Medulla oblongata (tissue), 1 donor: ENCODE measurements at regions not wholly inside any gene's neighbourhood (a gene's known extent, or its start where the extent isn't known, plus 50 kb on each side); places are given as distances from the start of the nearest gene placed in this dataset.
"Not testable (repeated sequence)": the region's sequence is repeated elsewhere in the genome, so short reads cannot be mapped to it uniquely, and the experiment has no call there.

Experiments
- DNase-seq: peaks from one replicate; pipeline ENCODE4 v3.0.0-alpha.2; 2015; ENCODE audit errors: extremely low spot score

- no peak for DNase-seq
Measured at GRCh38 chr4:125749354-125749753, 434.6 kb downstream of the FAT4 start.

GRCh38 chr4:125750399-125750798 is 435.6 kb downstream of the FAT4 start:
- DNase-seq, result no peak

DNA sequence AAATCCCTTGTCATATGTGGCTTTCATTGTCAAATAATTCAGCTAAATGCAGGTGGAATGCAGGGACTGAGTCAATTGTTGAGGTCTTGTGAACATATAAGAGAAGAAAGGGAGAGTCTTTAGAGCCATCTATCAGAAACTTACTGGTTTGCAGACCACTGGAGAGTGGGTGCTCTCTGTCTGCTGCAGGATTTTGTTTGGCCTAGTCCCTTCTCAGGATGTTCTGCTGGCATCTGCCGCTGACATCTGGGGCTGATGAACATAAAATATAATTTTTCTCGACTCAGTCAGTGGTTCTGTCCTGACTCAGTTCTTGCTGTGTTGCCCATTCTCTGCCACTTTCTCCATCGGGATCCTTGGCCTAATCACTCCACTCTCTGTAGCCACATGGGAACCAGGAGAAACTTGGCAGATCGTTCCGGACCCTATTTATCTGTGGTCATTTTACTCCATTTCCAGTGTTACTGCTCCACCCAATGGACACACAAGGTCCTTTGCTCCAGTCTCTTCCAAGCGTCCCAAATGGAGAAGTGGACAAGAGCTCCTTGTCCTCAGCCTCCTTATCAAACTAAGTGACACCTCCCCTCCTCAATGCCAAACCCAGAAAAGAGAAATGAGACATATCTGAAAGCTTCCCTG is 436.2 kb downstream of the FAT4 start:
- DNase-seq, result peak; percentile 73

GRCh38 chr4:125758438-125758837 is 443.7 kb downstream of the FAT4 start:
- no peak for DNase-seq

DNA sequence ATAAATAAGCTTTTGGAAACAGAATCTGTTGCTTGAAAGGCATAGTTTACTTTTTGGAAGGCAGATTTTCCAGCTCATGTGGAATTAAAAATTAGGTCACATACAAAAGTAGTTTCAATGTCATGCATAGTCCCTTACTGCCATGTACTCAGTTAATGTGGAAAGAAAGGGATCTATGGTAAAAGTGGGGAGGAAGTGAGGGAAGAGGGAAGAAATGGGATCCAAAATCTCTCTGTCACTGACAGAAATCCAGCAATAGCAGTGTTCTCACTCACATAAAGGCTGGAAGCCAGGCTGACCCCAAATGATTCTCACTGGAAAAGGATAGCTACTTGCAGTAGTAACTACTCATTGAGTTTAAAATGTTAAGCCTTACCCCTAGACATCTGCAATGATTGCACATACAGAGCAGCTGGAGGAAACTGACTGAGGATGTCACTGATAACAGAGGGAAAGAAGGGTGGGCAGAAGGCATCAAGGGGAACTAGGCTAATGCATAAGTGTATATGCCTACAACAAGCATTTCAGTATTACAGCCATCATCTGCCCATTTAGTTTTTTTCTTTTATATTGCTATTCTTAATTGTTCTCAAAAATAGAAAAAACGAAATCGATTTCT is 445.6 kb downstream of the FAT4 start:
- no peak for DNase-seq

GRCh38 chr4:125760956-125761355 is 446.2 kb downstream of the FAT4 start:
- DNase-seq, result no peak

- no peak for DNase-seq
Measured at GRCh38 chr4:125762537-125762936, 447.8 kb downstream of the FAT4 start.

DNA sequence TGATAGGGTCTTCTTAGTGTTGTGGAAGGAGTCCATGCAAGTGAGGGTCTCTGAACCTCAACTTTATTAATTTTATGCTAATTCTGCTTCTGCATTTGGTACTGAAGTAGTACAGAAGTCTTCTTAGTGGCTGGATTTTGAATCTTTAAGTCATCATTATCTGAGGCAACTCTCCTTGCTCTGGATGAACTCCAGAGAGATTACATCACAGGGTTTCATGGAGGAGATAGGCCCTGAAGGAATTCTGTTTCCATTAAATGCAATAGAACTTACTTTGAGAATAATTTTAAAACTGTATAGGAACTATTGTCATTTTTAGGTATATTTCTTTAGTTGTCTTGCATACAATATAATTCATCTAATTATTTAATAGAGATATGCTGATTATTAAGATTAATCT is 451.2 kb downstream of the FAT4 start:
- no peak for DNase-seq

- DNase-seq, result no peak
Measured at GRCh38 chr4:125770814-125771398, 456.2 kb downstream of the FAT4 start.

- DNase-seq, result no peak
Measured at GRCh38 chr4:125772680-125773079, 457.9 kb downstream of the FAT4 start.

DNA sequence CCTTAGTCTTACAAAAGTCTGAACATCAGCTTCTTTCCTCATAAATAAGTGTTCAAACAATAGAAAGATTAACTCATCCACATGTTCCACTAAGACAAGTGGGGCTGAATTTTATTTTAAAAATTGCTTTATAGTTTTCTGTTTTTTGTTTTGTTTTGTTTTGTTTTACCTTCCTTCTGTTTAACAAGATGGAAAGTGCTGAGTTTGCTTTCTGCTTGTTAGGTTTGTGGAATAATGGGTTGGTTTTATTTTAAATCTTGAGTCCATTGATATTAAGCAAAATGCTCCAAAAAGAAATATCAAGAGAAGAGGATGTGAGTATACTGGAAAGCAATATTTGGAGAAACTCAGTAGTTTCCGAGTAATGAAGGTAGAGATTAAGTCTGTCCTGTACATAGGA is 458.7 kb downstream of the FAT4 start:
- no peak for DNase-seq

DNA sequence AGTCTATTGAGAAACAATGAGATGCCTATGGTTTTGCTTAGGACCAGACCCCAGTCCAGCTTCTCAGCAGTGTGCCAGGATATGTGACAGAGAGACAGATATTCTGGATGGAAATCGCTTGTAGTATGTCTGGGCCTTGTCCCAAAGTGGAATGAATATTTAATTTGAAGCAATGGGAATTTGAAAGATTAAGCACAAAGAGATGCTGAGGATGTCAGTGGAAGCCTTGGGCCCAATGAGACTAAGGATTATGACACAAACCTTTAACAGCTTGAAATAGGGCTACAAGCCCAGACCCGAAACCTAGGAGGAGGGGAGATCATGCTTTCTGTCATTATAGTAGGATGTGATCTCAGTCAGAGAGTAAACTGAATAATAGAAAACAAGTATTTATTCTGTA is 459.2 kb downstream of the FAT4 start:
- DNase-seq, result no peak

DNA sequence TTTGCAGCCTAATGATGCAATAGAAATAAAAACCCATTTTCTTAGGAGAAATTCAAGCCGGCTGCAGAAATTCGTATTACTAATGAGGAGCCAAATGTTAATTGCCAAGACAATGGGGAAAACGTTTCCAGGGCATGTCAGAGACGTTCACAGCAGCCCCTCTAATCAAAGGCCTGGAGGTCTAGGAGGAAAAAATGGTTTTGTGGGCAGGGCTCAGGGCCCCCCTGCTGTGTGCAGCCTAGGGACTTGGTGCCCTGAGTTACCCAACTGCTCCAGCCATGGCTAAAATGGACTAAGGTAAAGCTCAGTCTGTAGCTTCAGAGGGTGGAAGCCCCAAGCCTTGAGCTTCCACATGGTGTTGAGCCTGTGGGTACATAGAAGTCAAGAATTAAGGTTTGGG is 461.4 kb downstream of the FAT4 start:
- DNase-seq, result no peak

DNA sequence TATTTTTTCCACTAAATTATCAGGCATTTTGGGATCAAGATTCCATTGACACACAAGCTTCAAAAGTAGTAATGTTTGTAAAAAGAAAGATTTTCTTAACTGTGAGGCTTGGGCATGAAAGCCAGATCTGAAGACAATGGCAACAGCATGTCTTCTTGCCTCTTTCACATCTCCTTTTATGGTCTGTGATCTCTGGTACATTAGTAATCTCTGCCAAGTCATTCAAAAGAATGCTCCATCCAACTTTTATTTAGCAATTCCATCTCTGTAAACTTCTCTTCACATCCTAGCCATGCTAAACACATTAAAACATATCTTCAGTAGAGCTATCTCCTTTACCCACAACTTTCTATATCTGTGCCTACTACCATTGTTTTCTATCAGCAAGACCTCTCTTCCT is 465.4 kb downstream of the FAT4 start:
- no peak for DNase-seq

GRCh38 chr4:125780747-125781146 is 466.0 kb downstream of the FAT4 start:
- no peak for DNase-seq

- no peak for DNase-seq
Measured at GRCh38 chr4:125781651-125782050, 466.9 kb downstream of the FAT4 start.

DNA sequence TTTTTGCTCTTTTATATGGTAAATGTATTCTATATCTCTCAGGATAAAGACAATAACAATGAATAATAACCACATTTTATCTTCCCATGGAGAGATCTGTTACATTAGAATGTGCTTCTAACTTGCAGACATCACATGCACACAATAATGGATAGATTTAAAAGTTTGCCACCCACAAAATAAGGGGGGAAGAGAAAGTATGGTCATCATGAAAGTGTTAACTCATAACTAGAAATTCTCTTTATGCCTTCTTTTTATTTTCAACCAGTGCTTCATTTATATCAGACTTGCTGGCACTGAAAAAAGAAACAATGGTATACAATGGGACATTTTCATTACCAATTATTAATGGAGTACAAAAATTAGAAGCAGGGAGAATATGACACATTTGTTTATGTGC is 470.0 kb downstream of the FAT4 start:
- no peak for DNase-seq

DNA sequence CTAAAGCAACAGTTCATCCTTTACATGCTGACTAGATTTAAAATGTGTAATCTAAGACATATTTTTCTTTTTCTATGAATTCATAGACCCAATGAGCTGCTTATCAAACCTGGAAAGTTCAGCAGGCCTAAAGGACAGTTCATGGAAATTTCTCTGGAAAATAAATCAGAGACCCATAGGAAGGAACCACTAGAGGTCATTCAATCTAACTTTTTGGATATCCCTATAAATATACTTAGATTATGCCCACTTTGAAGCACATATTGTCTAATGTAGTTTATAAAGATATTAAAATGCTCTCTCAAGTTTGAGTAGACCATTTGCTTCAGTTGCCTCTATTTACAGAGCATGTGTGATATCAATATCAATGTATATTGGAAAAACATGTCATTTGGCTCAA is 473.0 kb downstream of the FAT4 start:
- no peak for DNase-seq

DNA sequence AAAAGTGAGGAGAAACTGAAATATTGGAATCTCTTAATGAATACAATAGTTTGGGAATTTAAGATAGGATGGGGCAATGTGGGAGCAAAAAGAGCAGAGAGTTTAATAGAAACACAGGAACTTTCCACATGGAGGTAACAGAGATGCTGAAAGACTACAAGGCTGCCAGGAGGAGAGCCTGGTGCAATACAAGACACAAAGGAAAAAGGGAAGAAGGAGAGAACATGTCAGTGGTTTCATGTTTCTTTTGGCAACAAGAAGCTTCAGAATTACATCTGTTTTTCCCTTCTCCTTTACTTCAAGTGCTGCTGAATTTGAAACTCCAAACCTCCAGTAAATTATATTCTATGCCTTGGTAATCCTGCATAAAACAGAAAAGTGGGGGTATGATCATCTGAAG is 474.3 kb downstream of the FAT4 start:
- DNase-seq, result no peak

DNA sequence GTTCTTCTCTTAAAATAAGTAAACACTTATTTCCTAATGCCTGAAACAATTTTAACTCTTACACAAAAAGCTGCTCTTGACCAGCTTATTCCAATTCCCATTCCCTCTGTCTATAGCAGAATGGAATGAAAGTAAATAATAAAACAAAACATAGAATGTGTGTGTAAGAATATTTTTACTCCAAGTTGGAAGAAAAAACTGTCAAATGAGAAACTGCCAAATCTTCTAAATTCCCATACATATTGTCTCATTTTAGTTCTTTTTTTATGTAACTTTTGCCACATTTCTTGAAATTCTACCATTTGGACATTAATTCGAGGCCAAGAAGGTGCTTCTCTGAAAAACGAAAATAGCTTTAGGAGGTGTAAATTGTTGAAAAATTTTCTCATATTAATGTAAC is 477.1 kb downstream of the FAT4 start:
- DNase-seq, result no peak

- no peak for DNase-seq
Measured at GRCh38 chr4:125794989-125795388, 480.2 kb downstream of the FAT4 start.

GRCh38 chr4:125796138-125796537 is 481.4 kb downstream of the FAT4 start:
- no peak for DNase-seq

- DNase-seq, result not testable (repeated sequence)
Measured at GRCh38 chr4:125797621-125798020, 482.9 kb downstream of the FAT4 start.

DNA sequence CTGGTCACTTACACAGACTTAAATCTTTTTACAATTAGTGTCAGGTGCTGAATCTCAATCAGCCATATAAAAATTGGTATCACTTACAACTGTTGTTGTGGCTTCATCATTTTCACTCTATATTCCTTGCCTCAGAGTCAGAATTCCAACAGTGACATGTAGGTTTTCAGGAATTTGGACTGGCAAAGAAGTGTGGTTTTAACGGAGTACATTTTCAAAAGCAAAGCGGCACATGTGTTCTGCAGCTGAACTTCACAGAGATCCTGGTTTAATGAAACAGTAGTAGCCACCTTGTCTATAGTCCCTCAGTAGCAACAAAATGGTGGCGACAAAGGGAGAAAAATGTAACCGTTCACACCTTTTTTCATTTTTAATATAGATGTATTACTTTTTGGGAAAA is 486.6 kb downstream of the FAT4 start:
- no peak for DNase-seq
